ENCODE measurements at regions not wholly inside any gene's neighbourhood (a gene's known extent, or its start where the extent isn't known, plus 50 kb on each side); places are given as distances from the start of the nearest gene placed in this dataset.
"Not testable (repeated sequence)": the region's sequence is repeated elsewhere in the genome, so short reads cannot be mapped to it uniquely, and the experiment has no call there.

- Histone ChIP-seq H3K9me3 (peaks cover 0 to 2% of the 10 kb centered on the region in 2 donors), H3K27me3 (no peaks in the 10 kb centered on the region), H3K36me3 (no peaks in the 10 kb centered on the region), H3K4me1 (no peaks in the 10 kb centered on the region), H3K4me3 (no peak overlapping the region), H3K27ac (no peak overlapping the region)
- intact Hi-C loops (cut with DNase I): no loop called here
- TF ChIP-seq CTCF (IDR thresholded peaks at IDR 0.05): no peak
- no peak for DNase-seq
- no peak for ATAC-seq
Observed at GRCh38 chr3:174356596-174356995, 502.5 kb upstream of the NAALADL2 start.

GRCh38 chr3:174358252-174358651, 500.9 kb upstream of the NAALADL2 start:
- Histone ChIP-seq H3K9me3 (no peaks in the 10 kb centered on the region), H3K27me3 (no peaks in the 10 kb centered on the region), H3K27ac (no peak overlapping the region), H3K4me1 (no peaks in the 10 kb centered on the region), H3K4me3 (no peak overlapping the region), H3K36me3 (no peaks in the 10 kb centered on the region)
- intact Hi-C loops (cut with DNase I): no loop called here
- ATAC-seq (no peak), DNase-seq (no peak)
- TF ChIP-seq CTCF (IDR thresholded peaks at IDR 0.05): no peak

GRCh38 chr3:174362556-174362955, 496.6 kb upstream of the NAALADL2 start:
- H3K4me1 ChIP-seq: no peaks in the 10 kb centered on the region
- H3K36me3 ChIP-seq: no peaks in the 10 kb centered on the region
- H3K4me3 ChIP-seq: no peak overlapping the region
- H3K9me3 ChIP-seq: peaks cover 0 to 2% of the 10 kb centered on the region in 2 donors
- DNase-seq: no peak
- H3K27me3 ChIP-seq: no peaks in the 10 kb centered on the region
- intact Hi-C loops (cut with DNase I): no loop called here
- TF ChIP-seq CTCF (IDR thresholded peaks at IDR 0.05): no peak
- no peak for ATAC-seq
- H3K27ac ChIP-seq: no peak overlapping the region

GRCh38 chr3:174363256-174363655, 495.9 kb upstream of the NAALADL2 start:
- ATAC-seq (no peak), DNase-seq (no peak)
- no peak overlapping the region for H3K4me3 ChIP-seq
- H3K36me3 ChIP-seq: no peaks in the 10 kb centered on the region
- no peak for TF ChIP-seq CTCF (IDR thresholded peaks at IDR 0.05)
- H3K4me1 ChIP-seq: no peaks in the 10 kb centered on the region
- H3K27ac ChIP-seq: no peak overlapping the region
- intact Hi-C loops (cut with DNase I): no loop called here
- peaks cover 0 to 2% of the 10 kb centered on the region in 2 donors for H3K9me3 ChIP-seq
- H3K27me3 ChIP-seq: no peaks in the 10 kb centered on the region

GRCh38 chr3:174365796-174366195, 493.3 kb upstream of the NAALADL2 start:
- no peak for TF ChIP-seq CTCF (IDR thresholded peaks at IDR 0.05)
- intact Hi-C loops (cut with DNase I): no loop called here
- no peak overlapping the region for H3K4me3 ChIP-seq
- H3K9me3 ChIP-seq: peaks cover 0 to 4% of the 10 kb centered on the region in 2 donors
- H3K4me1 ChIP-seq: no peaks in the 10 kb centered on the region
- H3K27ac ChIP-seq: no peak overlapping the region
- no peaks in the 10 kb centered on the region for H3K36me3 ChIP-seq
- H3K27me3 ChIP-seq: no peaks in the 10 kb centered on the region
- ATAC-seq (no peak), DNase-seq (no peak)

GRCh38 chr3:174366904-174367303, 492.2 kb upstream of the NAALADL2 start:
- H3K4me3 ChIP-seq; H3K27ac ChIP-seq; H3K9me3 ChIP-seq; ATAC-seq; H3K27me3 ChIP-seq; intact Hi-C loops (cut with DNase I); H3K36me3 ChIP-seq; H3K4me1 ChIP-seq; DNase-seq: not testable (repeated sequence)

Data from left lung (tissue), 4 donors.